GM12874 (cell line): ENCODE measurements at regions not wholly inside any gene's neighbourhood (a gene's known extent, or its start where the extent isn't known, plus 50 kb on each side); places are given as distances from the start of the nearest gene placed in this dataset.

Experiments
- CTCF ChIP-seq: IDR thresholded peaks from 2 replicates; pipeline ENCODE4 v1.5.1; 2011; ENCODE audit warnings: low read depth, mild to moderate bottlenecking, control low read depth, low read length, moderate library complexity; ENCODE audit not compliant: insufficient read depth

- TF ChIP-seq CTCF, result no peak
Measured at GRCh38 chrX:84715315-84715714, 213.1 kb upstream of the HDX start.

- no peak for TF ChIP-seq CTCF
Measured at GRCh38 chrX:84717343-84717742, 215.1 kb upstream of the HDX start.

- TF ChIP-seq CTCF, result no peak
Measured at GRCh38 chrX:84721416-84721815, 219.2 kb upstream of the HDX start.

GRCh38 chrX:84724576-84724975, 222.3 kb upstream of the HDX start:
- no peak for TF ChIP-seq CTCF

GRCh38 chrX:84729408-84729807, 227.2 kb upstream of the HDX start:
- TF ChIP-seq CTCF, result no peak

- peak; percentile 68 for TF ChIP-seq CTCF
Measured at GRCh38 chrX:84729809-84730208, 227.6 kb upstream of the HDX start.

GRCh38 chrX:84735025-84735424, 232.8 kb upstream of the HDX start:
- no peak for TF ChIP-seq CTCF

- no peak for TF ChIP-seq CTCF
Measured at GRCh38 chrX:84737471-84737871, 235.2 kb upstream of the HDX start.
